K562 (cell line): ENCODE measurements at regions not wholly inside any gene's neighbourhood (a gene's known extent, or its start where the extent isn't known, plus 50 kb on each side); places are given as distances from the start of the nearest gene placed in this dataset.

Experiments
- ADNP ChIP-seq: fragments of 200-800 bp; sonication (Bioruptor generic); IDR thresholded peaks from 2 replicates; pipeline ENCODE4 v1.6.1; 2016; ENCODE audit warnings: missing genetic modification characterization, missing compliant biosample characterization
- ARHGAP35 ChIP-seq: fragments of 450-650 bp; IDR thresholded peaks from 2 replicates; pipeline ENCODE4 v1.6.1; 2018; ENCODE audit not compliant: partially characterized antibody
- CEBPB ChIP-seq: fragments of 450-650 bp; IDR thresholded peaks from 2 replicates; pipeline ENCODE4 v1.6.1; 2016; ENCODE audit warnings: missing genetic modification characterization, missing compliant biosample characterization
- CGGBP1 ChIP-seq: fragments of 250-450 bp; sonication (Bioruptor Pico); IDR thresholded peaks from 2 replicates; pipeline ENCODE4 v1.9.0; 2021; ENCODE audit warnings: mild to moderate bottlenecking
- CHAMP1 ChIP-seq: fragments of 450-650 bp; IDR thresholded peaks from 2 replicates; pipeline ENCODE4 v1.6.1; 2016; ENCODE audit warnings: mild to moderate bottlenecking
- CXXC5 ChIP-seq: fragments of 250-450 bp; sonication (Bioruptor Pico); IDR thresholded peaks from 2 replicates; pipeline ENCODE4 v1.8.0; 2022; ENCODE audit warnings: inconsistent platforms, mild to moderate bottlenecking, moderate library complexity
- DNMT1 ChIP-seq: fragments of 450-650 bp; IDR thresholded peaks from 2 replicates; pipeline ENCODE4 v1.6.1; 2016; ENCODE audit warnings: antibody characterized with exemption, mild to moderate bottlenecking
- FIP1L1 ChIP-seq: fragments of 200-400 bp; formaldehyde crosslinking; IDR thresholded peaks from 2 replicates; pipeline ENCODE4 v1.6.1; 2018; ENCODE audit warnings: mild to moderate bottlenecking, low read depth, low read length; ENCODE audit not compliant: poor library complexity, severe bottlenecking
- ID3 ChIP-seq, 2 experiments: fragments of 250-450 bp in 1 of 2; fragments of 450-650 bp in 1 of 2; sonication (Bioruptor Pico) in 1 of 2; IDR thresholded peaks; 2 replicates each; pipeline versions ENCODE4 v1.6.1 to v1.8.0; 2016 to 2021; ENCODE audit warnings: mild to moderate bottlenecking in 2 of 2, moderate library complexity in 2 of 2, missing compliant biosample characterization in 1 of 2, missing genetic modification characterization in 1 of 2
- KAT2B ChIP-seq: IDR thresholded peaks from one replicate; pipeline ENCODE4 v1.6.1; 2012; ENCODE audit warnings: low read depth, mild to moderate bottlenecking, control low read depth, inconsistent platforms, low read length, moderate library complexity
- MYNN ChIP-seq, 2 experiments: sonication (generic); formaldehyde crosslinking in 1 of 2; IDR thresholded peaks; 2 replicates each; pipeline versions ENCODE4 v1.5.0 to v1.6.1; 2016 to 2020; ENCODE audit warnings: antibody characterized with exemption in 1 of 2, missing genetic modification reagents in 1 of 2
- NCOA4 ChIP-seq: fragments of 450-650 bp; IDR thresholded peaks from 2 replicates; pipeline ENCODE4 v1.6.1; 2018; ENCODE audit warnings: mild to moderate bottlenecking; ENCODE audit not compliant: partially characterized antibody
- NELFE ChIP-seq: IDR thresholded peaks from 2 replicates; pipeline ENCODE4 v1.6.1; 2011; ENCODE audit warnings: mild to moderate bottlenecking; ENCODE audit not compliant: insufficient read depth, insufficient read length
- NR2C2 ChIP-seq, 2 experiments: fragments of 200-800 bp in 1 of 2; sonication (Bioruptor generic) in 1 of 2; sonication (generic) in 1 of 2; formaldehyde crosslinking in 1 of 2; IDR thresholded peaks; 2 replicates each; pipeline versions ENCODE4 v1.6.1 to v1.8.0; 2016 to 2022; ENCODE audit warnings: mild to moderate bottlenecking in 1 of 2, missing compliant biosample characterization in 1 of 2, missing genetic modification characterization in 1 of 2, missing genetic modification reagents in 1 of 2
- PTBP1 ChIP-seq: fragments of 200-400 bp; formaldehyde crosslinking; IDR thresholded peaks from 2 replicates; pipeline ENCODE4 v1.6.1; 2017; ENCODE audit warnings: low read depth, low read length
- RBM39 ChIP-seq: fragments of 200-400 bp; formaldehyde crosslinking; optimal IDR thresholded peaks from 2 replicates; pipeline ENCODE3; 2018; ENCODE audit warnings: low read depth, low read length
- TRIM28 ChIP-seq: fragments of 450-650 bp; IDR thresholded peaks from 2 replicates; pipeline ENCODE4 v1.6.1; 2017
- ZBTB8A ChIP-seq: fragments of 450-650 bp; IDR thresholded peaks from 2 replicates; pipeline ENCODE4 v1.6.1; 2018; ENCODE audit warnings: mild to moderate bottlenecking, moderate library complexity; ENCODE audit not compliant: partially characterized antibody
- ZNF324 ChIP-seq: fragments of 250-450 bp; sonication (Bioruptor Pico); IDR thresholded peaks from 2 replicates; pipeline ENCODE4 v1.4.0; 2020; ENCODE audit warnings: mild to moderate bottlenecking
- ZNF41 ChIP-seq: fragments of 250-450 bp; sonication (Bioruptor Pico); conservative IDR thresholded peaks from 2 replicates; pipeline ENCODE4 v1.4.0; 2020; ENCODE audit warnings: mild to moderate bottlenecking
- ZNF518B ChIP-seq: fragments of 250-450 bp; sonication (Bioruptor Pico); IDR thresholded peaks from 2 replicates; pipeline ENCODE4 v1.5.0; 2021; ENCODE audit warnings: mild to moderate bottlenecking, moderate library complexity
- ZNF696 ChIP-seq: fragments of 250-450 bp; sonication (Bioruptor Pico); conservative IDR thresholded peaks from 2 replicates; pipeline ENCODE4 v1.4.0; 2020; ENCODE audit warnings: mild to moderate bottlenecking, moderate library complexity

GRCh38 chr12:113676547-113676946 is 204.9 kb upstream of the LHX5 start (continued):
- TF ChIP-seq DNMT1 = no peak
- no peak for TF ChIP-seq CGGBP1
- TF ChIP-seq ARHGAP35 = no peak
- TF ChIP-seq NR2C2 (CRISPR knock-in tag; IDR thresholded peaks at IDR 0.05) = no peak
- no peak for TF ChIP-seq NR2C2 (tag; IDR thresholded peaks at IDR 0.05)
- 0 out of 2 replicates have a peak, but pooled peaks have one; percentile 7 for TF ChIP-seq PTBP1
- TF ChIP-seq ZNF41 (CRISPR knock-in tag) = no peak
- no peak for TF ChIP-seq ID3 (CRISPR knock-in tag; IDR thresholded peaks at IDR 0.05)
- TF ChIP-seq ID3 (tag; IDR thresholded peaks at IDR 0.05) = no peak
- TF ChIP-seq MYNN (IDR thresholded peaks at IDR 0.05) = no peak
- no peak for TF ChIP-seq MYNN (CRISPR knock-in tag; IDR thresholded peaks at IDR 0.05)
- no peak for TF ChIP-seq CXXC5 (CRISPR knock-in tag)
- no peak for TF ChIP-seq ZNF324 (CRISPR knock-in tag)
- TF ChIP-seq CEBPB (tag) = no peak
- no peak for TF ChIP-seq NELFE
- TF ChIP-seq ZNF696 (CRISPR knock-in tag) = no peak
- peak; percentile 54 for TF ChIP-seq ADNP (tag)
- no peak for TF ChIP-seq RBM39
- TF ChIP-seq CHAMP1 = no peak
- TF ChIP-seq KAT2B = no peak
- no peak for TF ChIP-seq ZBTB8A
- TF ChIP-seq ZNF518B = no peak
- TF ChIP-seq FIP1L1 = no peak
- TF ChIP-seq NCOA4 = no peak
- no peak for TF ChIP-seq TRIM28
